ENCODE measurements at regions not wholly inside any gene's neighbourhood (a gene's known extent, or its start where the extent isn't known, plus 50 kb on each side); places are given as distances from the start of the nearest gene placed in this dataset.

GRCh38 chr7:49453486-49453885, 320.0 kb upstream of the VWC2 start:
- TF ChIP-seq SMC3 (IDR thresholded peaks at IDR 0.05; ENCODE audit: low read depth, low read length), result no peak
- no peak for TF ChIP-seq ELK1 (IDR thresholded peaks at IDR 0.05; ENCODE audit: borderline replicate concordance, low read depth, low read length)
- TF ChIP-seq MAZ (IDR thresholded peaks at IDR 0.05; ENCODE audit: borderline replicate concordance, low read depth, low read length), result no peak
- TF ChIP-seq CHD1 (IDR thresholded peaks at IDR 0.05; ENCODE audit: low read depth, low read length), result no peak
- no peak for TF ChIP-seq RAD21 (IDR thresholded peaks at IDR 0.05; ENCODE audit: low read length)
- no peak for TF ChIP-seq MXI1 (IDR thresholded peaks at IDR 0.05; ENCODE audit: borderline replicate concordance, low read depth, low read length)
- no peak for TF ChIP-seq RFX5 (IDR thresholded peaks at IDR 0.05; ENCODE audit: low read depth, low read length)
- TF ChIP-seq POLR2A (IDR thresholded peaks at IDR 0.05; ENCODE audit: low read depth, low read length), result no peak
- TF ChIP-seq FOS (IDR thresholded peaks at IDR 0.05; ENCODE audit: low read depth, low read length), result no peak
- TF ChIP-seq NFE2L2 (IDR thresholded peaks at IDR 0.05; ENCODE audit: low read depth, low read length), result no peak
- TF ChIP-seq CTCF (conservative IDR thresholded peaks at IDR 0.05; ENCODE audit: low read depth, low read length), result no peak
- TF ChIP-seq, protein P1, sequence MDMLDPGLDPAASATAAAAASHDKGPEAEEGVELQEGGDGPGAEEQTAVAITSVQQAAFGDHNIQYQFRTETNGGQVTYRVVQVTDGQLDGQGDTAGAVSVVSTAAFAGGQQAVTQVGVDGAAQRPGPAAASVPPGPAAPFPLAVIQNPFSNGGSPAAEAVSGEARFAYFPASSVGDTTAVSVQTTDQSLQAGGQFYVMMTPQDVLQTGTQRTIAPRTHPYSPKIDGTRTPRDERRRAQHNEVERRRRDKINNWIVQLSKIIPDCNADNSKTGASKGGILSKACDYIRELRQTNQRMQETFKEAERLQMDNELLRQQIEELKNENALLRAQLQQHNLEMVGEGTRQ (IDR thresholded peaks at IDR 0.05; ENCODE audit: low read depth, low read length), result no peak
- TF ChIP-seq RCOR1 (IDR thresholded peaks at IDR 0.05; ENCODE audit: insufficient replicate concordance, low read length), result no peak
- no peak for TF ChIP-seq BHLHE40 (IDR thresholded peaks at IDR 0.05; ENCODE audit: low read depth, low read length)
- no peak for TF ChIP-seq CEBPB (IDR thresholded peaks at IDR 0.05; ENCODE audit: low read depth, low read length)
- TF ChIP-seq MAFK (IDR thresholded peaks at IDR 0.05; ENCODE audit: low read depth, low read length), result no peak
- CTCF ChIA-PET, result no interaction called here
- no peak for DNase-seq
- Histone ChIP-seq H3K27ac (ENCODE audit: insufficient read depth, low read length) (no peak overlapping the region), H2BK5ac (ENCODE audit: low read depth, low read length, poor library complexity, severe bottlenecking) (no peak overlapping the region), H4K8ac (ENCODE audit: low read depth in 2 of 2, low read length in 2 of 2) (no peak overlapping the region), H2BK120ac (ENCODE audit: low read depth, low read length) (no peak overlapping the region), H3K23ac (ENCODE audit: low read depth, low read length) (no peak overlapping the region), H4K5ac (ENCODE audit: low read depth, low read length) (no peak overlapping the region), H2AK5ac (ENCODE audit: low read depth, low read length) (no peak overlapping the region), H3K36me3 (ENCODE audit: control insufficient read depth, insufficient read depth, low read length) (no peaks in the 10 kb centered on the region), H3K9me3 (ENCODE audit: control insufficient read depth, insufficient read depth, low read length) (peaks cover 4% of the 10 kb centered on the region), H2AFZ (replicated peaks; ENCODE audit: low read length, poor library complexity) (no peak overlapping the region), H4K91ac (ENCODE audit: insufficient read depth, low read depth, low read length) (no peak overlapping the region), H3K4ac (ENCODE audit: low read depth, low read length) (no peak overlapping the region), H3K9me1 (ENCODE audit: insufficient read depth, low read length) (no peaks in the 10 kb centered on the region), H3K14ac (replicated peaks; ENCODE audit: low read depth, low read length) (no peak overlapping the region), H3K79me1 (ENCODE audit: low read depth in 1 of 2, low read length in 2 of 2) (no peaks in the 10 kb centered on the region), H3K4me3 (ENCODE audit: insufficient read depth, low read depth, low read length) (no peak overlapping the region), H3K56ac (ENCODE audit: extremely low read depth, insufficient read depth, low read length) (no peak overlapping the region), H2BK20ac (ENCODE audit: low read depth, low read length) (no peak overlapping the region), H2BK15ac (ENCODE audit: low read depth, low read length) (no peak overlapping the region), H3K18ac (ENCODE audit: low read depth, low read length) (no peak overlapping the region), H2AK9ac (replicated peaks; ENCODE audit: low read depth, low read length, poor library complexity) (no peak overlapping the region), H3K9ac (ENCODE audit: low read depth, low read length) (no peak overlapping the region), H3K27me3 (ENCODE audit: control insufficient read depth, insufficient read depth, low read length) (no peaks in the 10 kb centered on the region), H4K20me1 (ENCODE audit: insufficient read depth, low read length) (no peaks in the 10 kb centered on the region), H3K4me2 (ENCODE audit: low read depth, low read length) (no peak overlapping the region), H3K4me1 (ENCODE audit: control insufficient read depth, insufficient read depth, low read length) (no peaks in the 10 kb centered on the region)
- in situ Hi-C loops (cut with MboI; ENCODE audit: low sequenced_read_pairs), result no loop called here
- intact Hi-C loops (cut with micrococcal nuclease), result no loop called here
- POLR2A ChIA-PET (ENCODE audit: unreplicated experiment), result no interaction called here
- ATAC-seq (ENCODE audit: low read depth), result no peak
- no TSS peak for BruUV-seq (replicated peaks)
- dilution Hi-C loops (cut with HindIII; ENCODE audit: low sequenced_read_pairs, unreplicated experiment), result no loop called here
- no CpG with 5 or more reads among the region's 16 CpGs for WGBS, 2 experiments (ENCODE audit: extremely low coverage in 2 of 2, insufficient read length in 1 of 2)

Measured in IMR-90 (cell line).